Kidney (tissue), 13 donors: ENCODE measurements at regions not wholly inside any gene's neighbourhood (a gene's known extent, or its start where the extent isn't known, plus 50 kb on each side); places are given as distances from the start of the nearest gene placed in this dataset.
"Not testable (repeated sequence)": the region's sequence is repeated elsewhere in the genome, so short reads cannot be mapped to it uniquely, and the experiment has no call there.

ENCODE experiments used
- DNase-seq, 5 donors: peaks; one replicate each; pipeline ENCODE4 v3.0.0-alpha.2; 2013 to 2020
- FAIRE-seq: peaks from 2 replicates; lab custom pipeline; 2012; peaks lifted over from hg19 to GRCh38; lab: Jason Lieb, UNC
- H3K27ac ChIP-seq, 2 donors: one replicate each; pipeline ENCODE4 v1.7.0; 2013; ENCODE audit warnings: low read depth in 2 of 2, low read length in 2 of 2, inconsistent platforms in 1 of 2
- H3K27me3 ChIP-seq: one replicate; pipeline ENCODE4 v1.7.1; 2013; ENCODE audit warnings: low read length, inconsistent platforms; ENCODE audit not compliant: control insufficient read depth, insufficient read depth
- H3K36me3 ChIP-seq, 3 donors: one replicate each; pipeline versions ENCODE4 v1.7.0 to v1.7.1; 2013; ENCODE audit warnings: low read length in 3 of 3, control low read depth in 1 of 3, inconsistent platforms in 1 of 3; ENCODE audit not compliant: insufficient read depth in 3 of 3, control insufficient read depth in 2 of 3
- H3K4me1 ChIP-seq, 3 donors: one replicate each; pipeline versions ENCODE4 v1.7.0 to v1.7.1; 2013; ENCODE audit warnings: low read length in 3 of 3, inconsistent platforms in 1 of 3, low read depth in 1 of 3; ENCODE audit not compliant: control insufficient read depth in 2 of 3, insufficient read depth in 2 of 3
- H3K4me3 ChIP-seq, 3 donors: one replicate each; pipeline versions ENCODE4 v1.7.0 to v1.8.1; 2013; ENCODE audit warnings: low read length in 3 of 3, control low read depth in 1 of 3, inconsistent platforms in 1 of 3
- H3K9ac ChIP-seq, 3 donors: one replicate each; pipeline versions ENCODE4 v1.7.0 to v1.7.1; 2013; ENCODE audit warnings: low read length in 3 of 3, control low read depth in 1 of 3, inconsistent platforms in 1 of 3
- H3K9me3 ChIP-seq, 3 donors: one replicate each; pipeline versions ENCODE4 v1.7.0 to v1.7.1; 2013; ENCODE audit warnings: low read length in 3 of 3, control low read depth in 1 of 3, inconsistent platforms in 1 of 3; ENCODE audit not compliant: control insufficient read depth in 2 of 3, insufficient read depth in 1 of 3
- CTCF ChIP-seq: IDR thresholded peaks from 3 replicates; pipeline ENCODE4 v1.5.1; 2012; ENCODE audit warnings: mild to moderate bottlenecking, moderate library complexity, borderline replicate concordance; ENCODE audit not compliant: insufficient read depth; ENCODE audit errors: extremely low read depth
- intact Hi-C: fragments of 100-400 bp; cut with DNase I; formaldehyde crosslinking; loops from one replicate; pipeline ENCODE4 v1.11.1; 2022
- donor health status: control.
- donor health status: control.
- donor health status: control.
- donor health status: control.
- donor health status: control.
- donor health status: DM: yes; HTN: yes; CAD: no.
- donor health status: Normal renal cell carcinoma (clear cell type).

- Histone ChIP-seq H3K27me3 (no peaks in the 10 kb centered on the region), H3K4me3 (no peak overlapping the region), H3K27ac (no peak overlapping the region), H3K36me3 (no peaks in the 10 kb centered on the region), H3K9me3 (no peaks in the 10 kb centered on the region), H3K9ac (no peak overlapping the region), H3K4me1 (no peaks in the 10 kb centered on the region)
- DNase-seq (no peak), FAIRE-seq (no peak)
- intact Hi-C loops, result no loop called here
- TF ChIP-seq CTCF, result no peak
Measured at GRCh38 chr4:3936184-3936583, 170.0 kb downstream of the ADRA2C start.

- H3K4me3 ChIP-seq, H3K36me3 ChIP-seq, H3K9me3 ChIP-seq, H3K27ac ChIP-seq, H3K4me1 ChIP-seq, intact Hi-C loops, H3K9ac ChIP-seq, DNase-seq, FAIRE-seq, H3K27me3 ChIP-seq: not testable (repeated sequence)
Measured at GRCh38 chr4:3937849-3938562, 171.8 kb downstream of the ADRA2C start.

- H3K27ac ChIP-seq, H3K27me3 ChIP-seq, intact Hi-C loops, H3K4me1 ChIP-seq, H3K4me3 ChIP-seq, H3K36me3 ChIP-seq, H3K9ac ChIP-seq, FAIRE-seq, H3K9me3 ChIP-seq, DNase-seq: not testable (repeated sequence)
Measured at GRCh38 chr4:3938676-3939075, 172.5 kb downstream of the ADRA2C start.

- DNase-seq, H3K9ac ChIP-seq, intact Hi-C loops, H3K36me3 ChIP-seq, H3K9me3 ChIP-seq, H3K27me3 ChIP-seq, H3K4me3 ChIP-seq, H3K27ac ChIP-seq, H3K4me1 ChIP-seq, FAIRE-seq: not testable (repeated sequence)
Measured at GRCh38 chr4:3939954-3940591, 173.9 kb downstream of the ADRA2C start.

- H3K27ac ChIP-seq, H3K9ac ChIP-seq, intact Hi-C loops, H3K9me3 ChIP-seq, H3K36me3 ChIP-seq, H3K4me1 ChIP-seq, H3K27me3 ChIP-seq, H3K4me3 ChIP-seq, FAIRE-seq: not testable (repeated sequence)
- DNase-seq, result peak in 1 of 5 donors; percentile 58
Measured at GRCh38 chr4:3941735-3942522, 175.7 kb downstream of the ADRA2C start.
